Kidney epithelial cell (primary cell): ENCODE measurements at regions not wholly inside any gene's neighbourhood (a gene's known extent, or its start where the extent isn't known, plus 50 kb on each side); places are given as distances from the start of the nearest gene placed in this dataset.
"Not testable (repeated sequence)": the region's sequence is repeated elsewhere in the genome, so short reads cannot be mapped to it uniquely, and the experiment has no call there.

ENCODE experiments used
- DNase-seq: peaks from one replicate; pipeline ENCODE4 v3.0.0-alpha.2; 2010; ENCODE audit warnings: low read depth
- H3K27me3 ChIP-seq: 2 replicates; pipeline ENCODE4 v1.6.0; 2011; ENCODE audit warnings: low read length; ENCODE audit not compliant: control insufficient read depth, insufficient read depth
- H3K36me3 ChIP-seq: 2 replicates; pipeline ENCODE4 v1.5.1; 2011; ENCODE audit warnings: low read length; ENCODE audit not compliant: control insufficient read depth, insufficient read depth
- H3K4me3 ChIP-seq: 2 replicates; pipeline ENCODE4 v1.5.1; 2011; ENCODE audit warnings: low read depth, mild to moderate bottlenecking, control low read depth, low read length
- TF ChIP-seq, protein P1 (sequence below): IDR thresholded peaks from 2 replicates; pipeline ENCODE4 v1.5.1; 2011; ENCODE audit warnings: mild to moderate bottlenecking, moderate library complexity, low read length, control low read depth, inconsistent platforms; ENCODE audit not compliant: insufficient read depth, poor library complexity, severe bottlenecking

DNA sequence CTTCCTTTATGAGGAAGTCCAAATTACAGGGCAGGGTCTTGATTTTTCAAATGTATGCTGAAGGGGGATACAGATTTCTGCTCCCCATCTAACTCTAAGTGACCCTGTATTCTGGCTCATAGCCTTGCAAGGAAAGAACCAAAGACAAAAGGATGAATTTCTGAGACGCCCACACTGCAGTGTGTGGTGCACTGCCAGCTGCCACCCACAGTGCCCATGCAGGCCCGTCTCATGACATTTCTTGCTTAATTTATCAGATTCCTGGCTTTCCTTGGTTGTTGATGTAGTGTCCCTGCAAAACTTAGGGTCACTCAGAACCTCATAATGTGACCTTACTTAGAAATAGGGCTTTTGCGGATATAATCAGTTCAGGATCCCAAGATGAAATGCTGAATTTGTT lies 68.0 kb downstream of the CBLN4 start:
- H3K27me3 ChIP-seq, result no peaks in the 10 kb centered on the region
- no peak overlapping the region for H3K4me3 ChIP-seq
- TF ChIP-seq, protein P1, sequence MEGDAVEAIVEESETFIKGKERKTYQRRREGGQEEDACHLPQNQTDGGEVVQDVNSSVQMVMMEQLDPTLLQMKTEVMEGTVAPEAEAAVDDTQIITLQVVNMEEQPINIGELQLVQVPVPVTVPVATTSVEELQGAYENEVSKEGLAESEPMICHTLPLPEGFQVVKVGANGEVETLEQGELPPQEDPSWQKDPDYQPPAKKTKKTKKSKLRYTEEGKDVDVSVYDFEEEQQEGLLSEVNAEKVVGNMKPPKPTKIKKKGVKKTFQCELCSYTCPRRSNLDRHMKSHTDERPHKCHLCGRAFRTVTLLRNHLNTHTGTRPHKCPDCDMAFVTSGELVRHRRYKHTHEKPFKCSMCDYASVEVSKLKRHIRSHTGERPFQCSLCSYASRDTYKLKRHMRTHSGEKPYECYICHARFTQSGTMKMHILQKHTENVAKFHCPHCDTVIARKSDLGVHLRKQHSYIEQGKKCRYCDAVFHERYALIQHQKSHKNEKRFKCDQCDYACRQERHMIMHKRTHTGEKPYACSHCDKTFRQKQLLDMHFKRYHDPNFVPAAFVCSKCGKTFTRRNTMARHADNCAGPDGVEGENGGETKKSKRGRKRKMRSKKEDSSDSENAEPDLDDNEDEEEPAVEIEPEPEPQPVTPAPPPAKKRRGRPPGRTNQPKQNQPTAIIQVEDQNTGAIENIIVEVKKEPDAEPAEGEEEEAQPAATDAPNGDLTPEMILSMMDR, result no peak
- H3K36me3 ChIP-seq, result no peaks in the 10 kb centered on the region
- DNase-seq, result no peak

DNA sequence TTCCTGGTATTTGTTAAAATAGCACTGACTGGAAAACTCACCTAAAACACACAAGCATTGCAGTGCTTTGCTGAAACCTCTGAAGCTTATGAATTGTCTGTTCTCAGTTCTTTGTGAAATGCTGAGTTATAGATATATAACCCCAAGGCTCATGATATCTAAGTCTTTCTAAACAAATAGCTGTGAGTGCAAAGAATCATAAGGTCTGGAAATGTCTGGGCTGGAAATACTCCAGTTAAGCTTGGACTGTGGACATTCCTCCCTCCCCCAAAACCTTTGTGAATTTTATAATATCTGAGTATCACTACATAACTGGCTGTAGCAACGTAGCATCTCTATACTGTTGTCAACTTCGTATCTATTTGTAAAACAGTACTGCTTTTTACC lies 69.1 kb downstream of the CBLN4 start:
- H3K27me3 ChIP-seq, result no peaks in the 10 kb centered on the region
- no peaks in the 10 kb centered on the region for H3K36me3 ChIP-seq
- DNase-seq, result no peak
- TF ChIP-seq, protein P1, result no peak
- no peak overlapping the region for H3K4me3 ChIP-seq

DNA sequence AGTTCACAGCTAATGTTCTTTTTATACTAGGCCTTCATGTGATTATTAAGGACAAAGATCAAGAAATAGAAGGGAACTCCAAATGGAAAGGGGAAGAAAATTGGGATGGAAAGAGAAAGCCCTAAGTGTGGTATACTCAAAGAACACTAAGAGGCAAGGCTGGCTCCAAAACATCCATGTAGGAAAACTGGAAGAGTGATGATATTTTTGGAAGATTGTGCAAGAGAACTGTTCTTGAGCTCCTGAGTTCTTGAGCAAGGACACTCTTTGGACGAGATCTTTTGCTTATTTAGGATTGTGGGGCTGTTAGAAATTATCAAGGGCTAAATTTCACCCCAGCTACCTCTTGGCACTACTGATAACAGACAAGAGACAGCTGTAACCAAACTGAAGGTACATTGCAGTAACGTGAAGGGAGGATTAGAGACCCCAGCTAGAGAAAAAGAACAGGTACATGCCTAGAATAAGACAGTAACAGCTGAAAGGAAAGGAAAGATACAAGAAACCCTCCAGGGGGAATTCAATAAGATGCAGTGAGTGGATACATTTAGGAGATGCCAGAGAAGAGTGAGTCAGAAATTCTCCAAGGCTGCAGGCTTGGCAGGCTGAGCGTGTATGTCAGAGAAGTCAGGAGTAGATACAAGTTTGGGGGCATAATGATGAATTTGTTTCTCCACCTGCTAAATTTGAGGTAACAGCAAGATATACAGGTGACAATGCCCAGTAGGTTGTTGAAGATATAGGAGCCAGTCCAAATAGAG lies 69.7 kb downstream of the CBLN4 start:
- no peaks in the 10 kb centered on the region for H3K27me3 ChIP-seq
- no peak for DNase-seq
- TF ChIP-seq, protein P1, result no peak
- H3K36me3 ChIP-seq, result no peaks in the 10 kb centered on the region
- H3K4me3 ChIP-seq, result no peak overlapping the region

DNA sequence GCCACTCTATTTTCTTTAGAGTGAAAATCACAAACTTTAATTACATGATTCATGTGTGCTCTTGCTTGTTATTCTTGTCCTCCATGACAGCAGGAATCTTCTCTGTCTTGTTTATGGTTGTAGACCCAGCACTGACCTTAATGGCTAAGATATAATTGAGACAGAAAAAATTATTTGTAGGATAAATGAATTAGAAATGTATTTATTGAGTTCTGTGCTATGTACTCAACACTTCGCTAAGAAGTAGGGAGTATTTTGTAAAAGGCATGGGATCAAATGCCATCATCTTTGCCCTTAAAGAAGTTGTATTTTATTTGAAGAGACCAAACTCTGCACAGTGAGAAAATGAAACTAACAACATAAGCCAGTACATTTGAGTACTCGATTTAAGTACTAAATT lies 71.2 kb downstream of the CBLN4 start:
- Histone ChIP-seq H3K27me3 (no peaks in the 10 kb centered on the region), H3K4me3 (no peak overlapping the region), H3K36me3 (no peaks in the 10 kb centered on the region)
- TF ChIP-seq, protein P1, result no peak
- no peak for DNase-seq

DNA sequence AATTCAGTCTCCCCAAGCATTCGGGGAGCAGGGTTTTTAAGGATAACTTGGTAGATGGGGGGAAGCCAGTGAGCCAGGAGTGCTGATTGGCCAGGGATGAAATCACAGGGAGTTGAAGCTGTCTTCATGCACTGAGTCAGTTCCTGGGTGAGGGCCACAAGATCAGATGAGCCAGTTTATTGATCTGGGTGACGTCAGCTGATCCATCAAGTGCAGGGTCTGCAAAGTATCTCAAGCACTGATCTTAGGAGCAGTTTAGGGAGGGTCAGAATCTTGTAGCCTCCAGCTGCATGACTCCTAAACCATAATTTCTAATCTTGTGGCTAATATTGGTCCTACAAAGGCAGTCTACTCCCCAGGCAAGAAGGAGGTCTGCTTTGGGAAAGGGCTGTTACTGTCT lies 74.4 kb downstream of the CBLN4 start:
- not testable (repeated sequence) for H3K4me3 ChIP-seq, DNase-seq, H3K36me3 ChIP-seq, H3K27me3 ChIP-seq

DNA sequence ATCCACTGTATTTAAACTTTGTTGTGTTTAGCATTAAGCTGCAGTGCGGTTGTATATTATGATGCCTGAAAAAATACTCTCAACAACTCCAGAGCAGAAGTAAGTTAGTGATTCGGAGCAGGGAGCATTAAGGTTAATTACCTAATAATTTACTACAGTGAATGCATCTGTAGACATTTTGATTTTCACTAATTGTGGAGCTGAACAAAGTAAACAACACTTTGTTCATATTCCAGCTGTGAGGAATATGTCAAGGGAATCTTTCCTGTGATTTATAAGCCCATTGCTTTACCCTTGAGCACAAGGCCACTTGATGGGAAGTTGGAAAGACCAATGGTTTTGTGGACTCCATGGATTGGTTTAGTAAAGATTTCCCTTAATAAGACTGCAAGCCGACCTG lies 77.1 kb downstream of the CBLN4 start:
- TF ChIP-seq, protein P1, result no peak
- no peak for DNase-seq
- Histone ChIP-seq H3K27me3 (no peaks in the 10 kb centered on the region), H3K4me3 (no peak overlapping the region), H3K36me3 (no peaks in the 10 kb centered on the region)
